ENCODE measurements at regions not wholly inside any gene's neighbourhood (a gene's known extent, or its start where the extent isn't known, plus 50 kb on each side); places are given as distances from the start of the nearest gene placed in this dataset.
"Not testable (repeated sequence)": the region's sequence is repeated elsewhere in the genome, so short reads cannot be mapped to it uniquely, and the experiment has no call there.

DNA sequence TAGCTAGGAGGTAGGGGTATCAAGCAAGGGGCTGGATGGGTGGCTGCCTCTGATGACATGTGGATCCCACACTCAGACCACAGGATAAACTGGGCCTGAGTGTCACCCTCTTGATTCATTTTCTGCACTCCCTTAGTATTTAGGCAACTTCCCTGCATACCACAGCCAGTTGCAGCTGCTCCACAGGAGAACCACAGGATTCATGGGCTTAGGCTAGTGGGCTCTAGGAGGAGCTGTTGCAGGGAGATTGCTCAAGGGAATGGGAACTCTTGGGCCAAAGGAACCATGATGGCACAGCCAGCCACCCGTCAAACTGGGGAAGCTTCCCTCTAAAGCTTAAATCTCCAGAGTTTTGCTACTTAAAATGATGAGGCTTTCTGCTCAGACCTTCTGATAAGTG is 269.7 kb upstream of the ASIC2 start:
- DNase-seq (ENCODE audit: extremely low spot score, unreplicated experiment) = no peak
- peaks cover 11% of the 10 kb centered on the region for H3K9me3 Mint-ChIP-seq
- no peak overlapping the region for H3K4me3 Mint-ChIP-seq
- H3K27ac Mint-ChIP-seq = no peak overlapping the region
- no peaks in the 10 kb centered on the region for H3K36me3 Mint-ChIP-seq
- peaks cover 43% of the 10 kb centered on the region for H3K27me3 Mint-ChIP-seq
- no peaks in the 10 kb centered on the region for H3K4me1 Mint-ChIP-seq (ENCODE audit: unreplicated experiment)
- TF ChIP-seq, protein P1, sequence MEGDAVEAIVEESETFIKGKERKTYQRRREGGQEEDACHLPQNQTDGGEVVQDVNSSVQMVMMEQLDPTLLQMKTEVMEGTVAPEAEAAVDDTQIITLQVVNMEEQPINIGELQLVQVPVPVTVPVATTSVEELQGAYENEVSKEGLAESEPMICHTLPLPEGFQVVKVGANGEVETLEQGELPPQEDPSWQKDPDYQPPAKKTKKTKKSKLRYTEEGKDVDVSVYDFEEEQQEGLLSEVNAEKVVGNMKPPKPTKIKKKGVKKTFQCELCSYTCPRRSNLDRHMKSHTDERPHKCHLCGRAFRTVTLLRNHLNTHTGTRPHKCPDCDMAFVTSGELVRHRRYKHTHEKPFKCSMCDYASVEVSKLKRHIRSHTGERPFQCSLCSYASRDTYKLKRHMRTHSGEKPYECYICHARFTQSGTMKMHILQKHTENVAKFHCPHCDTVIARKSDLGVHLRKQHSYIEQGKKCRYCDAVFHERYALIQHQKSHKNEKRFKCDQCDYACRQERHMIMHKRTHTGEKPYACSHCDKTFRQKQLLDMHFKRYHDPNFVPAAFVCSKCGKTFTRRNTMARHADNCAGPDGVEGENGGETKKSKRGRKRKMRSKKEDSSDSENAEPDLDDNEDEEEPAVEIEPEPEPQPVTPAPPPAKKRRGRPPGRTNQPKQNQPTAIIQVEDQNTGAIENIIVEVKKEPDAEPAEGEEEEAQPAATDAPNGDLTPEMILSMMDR (conservative IDR thresholded peaks at IDR 0.05) = no peak

DNA sequence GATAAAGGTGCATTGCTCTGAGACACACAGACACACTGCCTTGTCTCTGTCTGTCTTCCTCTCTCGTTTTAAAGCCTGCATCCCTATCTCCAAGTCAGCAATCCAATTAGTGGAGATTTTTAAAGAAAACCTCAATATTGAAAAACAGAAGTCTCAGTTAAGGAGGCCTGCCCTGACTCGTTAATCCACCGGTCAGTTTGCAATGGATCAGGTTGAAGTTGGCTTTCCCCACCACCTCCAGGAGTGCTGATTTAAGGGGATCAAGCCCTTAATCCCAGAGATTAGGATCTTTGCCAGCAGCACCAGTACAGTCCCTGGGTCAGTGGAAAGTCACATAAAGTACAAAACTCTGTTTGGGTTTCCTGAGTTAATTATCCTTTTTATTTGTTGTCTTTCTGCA is 271.1 kb upstream of the ASIC2 start:
- H3K4me3 Mint-ChIP-seq = no peak overlapping the region
- TF ChIP-seq, protein P1 (conservative IDR thresholded peaks at IDR 0.05) = no peak
- H3K27me3 Mint-ChIP-seq = peaks cover 45% of the 10 kb centered on the region
- peaks cover 9% of the 10 kb centered on the region for H3K9me3 Mint-ChIP-seq
- H3K27ac Mint-ChIP-seq = no peak overlapping the region
- no peak for DNase-seq (ENCODE audit: extremely low spot score, unreplicated experiment)
- no peaks in the 10 kb centered on the region for H3K4me1 Mint-ChIP-seq (ENCODE audit: unreplicated experiment)
- H3K36me3 Mint-ChIP-seq = no peaks in the 10 kb centered on the region

DNA sequence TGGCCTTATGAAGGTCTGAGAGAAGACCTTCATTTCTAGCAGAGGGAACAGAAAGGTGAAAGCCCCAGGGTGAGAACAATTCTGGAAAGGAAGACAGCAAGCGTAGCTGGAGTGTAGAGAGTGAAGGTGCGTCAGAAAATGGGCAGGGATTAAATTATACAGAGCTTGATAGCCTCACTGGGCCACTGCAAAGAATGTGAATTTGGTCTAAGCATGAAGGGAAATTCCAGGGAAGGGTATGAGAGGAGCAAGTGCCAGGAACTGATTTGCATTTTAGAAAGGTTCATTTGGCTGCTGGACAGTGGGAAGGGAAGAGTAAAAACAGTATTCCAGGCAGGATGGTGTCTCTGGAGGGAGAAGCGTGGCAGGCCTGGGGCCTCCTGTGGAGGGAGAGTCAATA is 274.1 kb upstream of the ASIC2 start:
- Mint-ChIP-seq H3K27ac (no peak overlapping the region), H3K4me3 (no peak overlapping the region)

DNA sequence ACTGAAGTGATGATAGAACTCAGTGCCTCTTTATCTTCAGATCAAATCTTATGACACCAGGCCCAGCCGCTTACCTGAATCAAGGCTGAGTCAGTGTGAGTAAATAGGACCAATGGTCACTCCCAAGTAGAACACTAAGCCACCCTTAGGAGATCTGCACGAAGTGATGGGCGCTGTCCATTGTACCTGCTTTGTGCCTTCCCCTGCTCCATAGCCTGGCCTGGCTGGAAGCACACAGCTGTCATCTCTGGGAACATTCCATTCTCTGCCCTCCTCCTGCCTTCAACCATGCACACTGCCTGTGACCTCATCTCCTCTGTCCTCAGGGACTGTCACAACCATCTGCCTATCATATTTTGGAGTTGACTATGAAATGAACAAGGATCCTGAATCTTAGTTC is 279.5 kb upstream of the ASIC2 start:
- Mint-ChIP-seq H3K36me3 (no peaks in the 10 kb centered on the region), H3K4me1 (ENCODE audit: unreplicated experiment) (no peaks in the 10 kb centered on the region), H3K4me3 (no peak overlapping the region), H3K27me3 (peaks cover 35% of the 10 kb centered on the region), H3K9me3 (peaks cover 3% of the 10 kb centered on the region), H3K27ac (no peak overlapping the region)
- TF ChIP-seq, protein P1 (conservative IDR thresholded peaks at IDR 0.05) = no peak
- no peak for DNase-seq (ENCODE audit: extremely low spot score, unreplicated experiment)

More for the DNA sequence above, 274.1 kb upstream of the ASIC2 start:
- H3K4me1 Mint-ChIP-seq (ENCODE audit: unreplicated experiment) = no peaks in the 10 kb centered on the region
- DNase-seq (ENCODE audit: extremely low spot score, unreplicated experiment) = no peak
- H3K27me3 Mint-ChIP-seq = peaks cover 51% of the 10 kb centered on the region
- TF ChIP-seq, protein P1 (conservative IDR thresholded peaks at IDR 0.05) = no peak
- H3K36me3 Mint-ChIP-seq = no peaks in the 10 kb centered on the region
- H3K9me3 Mint-ChIP-seq = peaks cover 4% of the 10 kb centered on the region

DNA sequence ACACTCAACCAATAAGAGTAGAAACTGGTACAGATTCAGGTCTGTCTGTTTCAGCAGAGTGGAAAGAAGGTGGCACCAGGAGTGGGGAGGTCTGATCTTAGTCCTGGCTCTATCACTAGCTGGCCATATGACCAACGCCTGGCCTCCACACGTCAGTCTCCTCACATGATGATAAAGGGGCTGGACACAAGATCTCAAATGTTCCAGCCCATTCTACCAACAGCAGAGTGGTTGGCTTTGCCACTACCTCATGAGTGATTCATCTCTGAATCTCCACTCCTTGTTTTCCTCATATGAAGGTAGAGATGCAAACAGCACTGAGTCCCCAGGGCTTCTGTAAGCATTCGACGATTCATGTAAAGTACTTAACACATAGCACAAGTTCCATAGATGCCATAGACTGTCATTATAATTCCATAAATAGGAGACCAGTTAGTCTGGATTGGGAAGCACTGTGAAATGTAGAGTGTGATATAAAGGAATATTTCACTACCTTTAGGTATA is 281.9 kb upstream of the ASIC2 start:
- peaks cover 3% of the 10 kb centered on the region for H3K9me3 Mint-ChIP-seq
- no peak overlapping the region for H3K4me3 Mint-ChIP-seq
- H3K27me3 Mint-ChIP-seq = peaks cover 39% of the 10 kb centered on the region
- no peak overlapping the region for H3K27ac Mint-ChIP-seq
- H3K36me3 Mint-ChIP-seq = no peaks in the 10 kb centered on the region
- no peaks in the 10 kb centered on the region for H3K4me1 Mint-ChIP-seq (ENCODE audit: unreplicated experiment)
- TF ChIP-seq, protein P1 (conservative IDR thresholded peaks at IDR 0.05) = no peak
- no peak for DNase-seq (ENCODE audit: extremely low spot score, unreplicated experiment)

DNA sequence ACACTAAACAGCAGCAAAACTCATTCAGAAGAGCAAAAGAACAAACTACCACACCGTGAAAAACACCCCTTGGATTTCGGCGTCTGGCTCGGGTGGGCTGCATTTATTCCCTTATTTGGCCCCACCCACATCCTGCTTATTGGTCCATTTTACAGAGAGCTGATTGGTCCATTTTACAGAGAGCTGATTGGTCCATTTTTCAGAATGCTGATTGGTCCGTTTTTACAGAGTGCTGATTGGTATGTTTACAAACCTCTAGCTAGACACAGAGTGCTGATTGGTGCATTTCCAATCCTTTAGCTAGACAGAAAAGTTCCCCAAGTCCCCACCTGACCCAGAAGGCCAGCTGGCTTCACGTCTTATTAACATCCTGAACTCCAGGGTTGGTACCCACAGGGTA is 286.6 kb upstream of the ASIC2 start:
- H3K27me3 Mint-ChIP-seq = peaks cover 28% of the 10 kb centered on the region
- not testable (repeated sequence) for H3K27ac Mint-ChIP-seq; H3K36me3 Mint-ChIP-seq; DNase-seq (ENCODE audit: extremely low spot score, unreplicated experiment); H3K4me3 Mint-ChIP-seq; H3K4me1 Mint-ChIP-seq (ENCODE audit: unreplicated experiment); H3K9me3 Mint-ChIP-seq
